ENCODE measurements at regions not wholly inside any gene's neighbourhood (a gene's known extent, or its start where the extent isn't known, plus 50 kb on each side); places are given as distances from the start of the nearest gene placed in this dataset.

GRCh38 chr5:38207343-38207742 is 51.0 kb upstream of the EGFLAM start:
- ATAC-seq: no peak

GRCh38 chr5:38202741-38203140 is 55.6 kb upstream of the EGFLAM start:
- ATAC-seq: no peak

- ATAC-seq: no peak
Measured at GRCh38 chr5:38200872-38201557, 57.3 kb upstream of the EGFLAM start.

- ATAC-seq: no peak
Measured at GRCh38 chr5:38197118-38197517, 61.2 kb upstream of the EGFLAM start.

GRCh38 chr5:38193015-38193581 is 65.3 kb upstream of the EGFLAM start:
- ATAC-seq: peak in 1 of 2 donors; percentile 55

GRCh38 chr5:38191693-38192092 is 66.7 kb upstream of the EGFLAM start:
- ATAC-seq: no peak

GRCh38 chr5:38190111-38190510 is 68.2 kb upstream of the EGFLAM start:
- ATAC-seq: no peak

- ATAC-seq: no peak
Measured at GRCh38 chr5:38189081-38189504, 69.3 kb upstream of the EGFLAM start.

- no peak for ATAC-seq
Measured at GRCh38 chr5:38188591-38188990, 69.8 kb upstream of the EGFLAM start.

- no peak for ATAC-seq
Measured at GRCh38 chr5:38187532-38187931, 70.8 kb upstream of the EGFLAM start.

- ATAC-seq: no peak
Measured at GRCh38 chr5:38184627-38185026, 73.7 kb upstream of the EGFLAM start.

- ATAC-seq: no peak
Measured at GRCh38 chr5:38182991-38183390, 75.4 kb upstream of the EGFLAM start.

GRCh38 chr5:38168029-38168428 is 90.3 kb upstream of the EGFLAM start:
- ATAC-seq: no peak

GRCh38 chr5:38167562-38167996 is 90.8 kb upstream of the EGFLAM start:
- ATAC-seq: no peak

GRCh38 chr5:38166832-38167231 is 91.5 kb upstream of the EGFLAM start:
- ATAC-seq: no peak

- no peak for ATAC-seq
Measured at GRCh38 chr5:38165435-38165834, 92.9 kb upstream of the EGFLAM start.

- no peak for ATAC-seq
Measured at GRCh38 chr5:38164776-38165399, 93.5 kb upstream of the EGFLAM start.

GRCh38 chr5:38163636-38164237 is 94.6 kb upstream of the EGFLAM start:
- ATAC-seq: no peak

- ATAC-seq: no peak
Measured at GRCh38 chr5:38162625-38163024, 95.7 kb upstream of the EGFLAM start.

- no peak for ATAC-seq
Measured at GRCh38 chr5:38157024-38157423, 101.3 kb upstream of the EGFLAM start.

- ATAC-seq: no peak
Measured at GRCh38 chr5:38154615-38155204, 103.6 kb upstream of the EGFLAM start.

GRCh38 chr5:38151878-38152277 is 106.5 kb upstream of the EGFLAM start:
- no peak for ATAC-seq

GRCh38 chr5:38149815-38150195 is 108.6 kb upstream of the EGFLAM start:
- no peak for ATAC-seq
